Aorta (tissue), 5 donors: ENCODE measurements at regions not wholly inside any gene's neighbourhood (a gene's known extent, or its start where the extent isn't known, plus 50 kb on each side); places are given as distances from the start of the nearest gene placed in this dataset.

ENCODE experiments used
- ATAC-seq: fragments of 200-7000 bp; cut with Tn5 transposase; one replicate; pipeline ENCODE4 v1.9.1; 2022; ENCODE audit warnings: moderate library complexity; ENCODE audit not compliant: low FRiP score
- DNase-seq, 2 donors: peaks; one replicate each; pipeline ENCODE4 v3.0.0-alpha.2; 2020
- H3K27ac ChIP-seq, 2 donors: one replicate each; pipeline ENCODE4 v1.5.1; 2013; ENCODE audit warnings: low read length in 2 of 2, mild to moderate bottlenecking in 2 of 2, moderate library complexity in 2 of 2, control low read depth in 1 of 2, inconsistent platforms in 1 of 2, low read depth in 1 of 2
- H3K27me3 ChIP-seq, 2 donors: one replicate each; pipeline ENCODE4 v1.6.1; 2013; ENCODE audit warnings: control low read depth in 1 of 2, low read length in 1 of 2, mild to moderate bottlenecking in 1 of 2, moderate library complexity in 1 of 2; ENCODE audit not compliant: insufficient read depth in 2 of 2, control insufficient read depth in 1 of 2
- H3K36me3 ChIP-seq, 2 donors: one replicate each; pipeline ENCODE4 v1.6.1; 2013; ENCODE audit warnings: control low read depth in 1 of 2, low read length in 1 of 2, mild to moderate bottlenecking in 1 of 2; ENCODE audit not compliant: insufficient read depth in 2 of 2, control insufficient read depth in 1 of 2
- H3K4me1 ChIP-seq, 2 donors: one replicate each; pipeline ENCODE4 v1.6.1; 2013; ENCODE audit warnings: low read length in 2 of 2, control low read depth in 1 of 2, mild to moderate bottlenecking in 1 of 2, moderate library complexity in 1 of 2; ENCODE audit not compliant: insufficient read depth in 2 of 2, control insufficient read depth in 1 of 2
- H3K4me3 ChIP-seq, 2 donors: one replicate each; pipeline ENCODE4 v1.5.1; 2013; ENCODE audit warnings: low read length in 2 of 2, control low read depth in 1 of 2, mild to moderate bottlenecking in 1 of 2
- H3K9me3 ChIP-seq: one replicate; pipeline ENCODE4 v1.6.1; 2013; ENCODE audit warnings: mild to moderate bottlenecking, low read length; ENCODE audit not compliant: control insufficient read depth
- WGBS, 2 donors: extraction: QIAGEN DNeasy Blood & Tissue Kit; methylation state at CpG; one replicate each; pipeline ENCODE4 v1.1.7; 2013; 5-methylcytosine and 5-hydroxymethylcytosine counted together
- intact Hi-C, 2 donors: fragments of 100-400 bp; cut with DNase I; formaldehyde crosslinking; loops; one replicate each; pipeline versions ENCODE4 v1.14.2 to v1.15.0; 2022
- donor health status: healthy with polysubstance abuse.
- donor health status: Bipolar disorder and iron deficiency.
- donor health status: DM: no; HTN: no; CAD: no.
- donor health status: DM: no; HTN: no; CAD: no.
- donor health status: DM: yes; HTN: yes; CAD: no.

- ATAC-seq = peak; percentile 68
- intact Hi-C loops = loop anchor here (5.0 to 10.0 kb wide), 4 partner anchors 140 to 452 kb away; no protein-coding TSS in a partner anchor
- 70 to 75% methylated on average over 4 of the region's 4 CpGs for WGBS, 2 donors
Observed at GRCh38 chr6:134372603-134373281, 54.8 kb upstream of the SGK1 start.

GRCh38 chr6:134368670-134369069 is 50.8 kb upstream of the SGK1 start:
- WGBS, 2 donors = 68 to 80% methylated on average over 2 of the region's 2 CpGs
- no peak for DNase-seq
- Histone ChIP-seq H3K9me3 (no peaks in the 10 kb centered on the region), H3K27me3 (no peaks in the 10 kb centered on the region), H3K27ac (no peak overlapping the region), H3K36me3 (no peaks in the 10 kb centered on the region), H3K4me3 (no peak overlapping the region), H3K4me1 (peaks cover 0 to 4% of the 10 kb centered on the region in 2 donors)
- intact Hi-C loops = no loop called here
- no peak for ATAC-seq

More at GRCh38 chr6:134372603-134373281, 54.8 kb upstream of the SGK1 start:
- Histone ChIP-seq H3K27me3 (no peaks in the 10 kb centered on the region), H3K36me3 (no peaks in the 10 kb centered on the region), H3K27ac (peak overlapping the region in 1 of 2 donors; percentile 79), H3K9me3 (no peaks in the 10 kb centered on the region), H3K4me1 (peaks cover 0 to 4% of the 10 kb centered on the region in 2 donors), H3K4me3 (no peak overlapping the region)
- peak in 1 of 2 donors; percentile 71 for DNase-seq
